HepG2 (cell line): ENCODE measurements at regions not wholly inside any gene's neighbourhood (a gene's known extent, or its start where the extent isn't known, plus 50 kb on each side); places are given as distances from the start of the nearest gene placed in this dataset.

ENCODE experiments used
- CENPT ChIP-seq: sonication (generic); formaldehyde crosslinking; IDR thresholded peaks from 2 replicates; pipeline ENCODE4 v1.8.0; 2022; ENCODE audit warnings: low read depth, mild to moderate bottlenecking, moderate library complexity, missing genetic modification reagents
- CHD4 ChIP-seq: fragments of 200-600 bp; sonication (generic); IDR thresholded peaks from 2 replicates; pipeline ENCODE4 v1.7.0; 2017; ENCODE audit warnings: mild to moderate bottlenecking, low read length, borderline replicate concordance
- ELF1 ChIP-seq: sonication (generic); formaldehyde crosslinking; IDR thresholded peaks from 2 replicates; pipeline ENCODE4 v1.4.0; 2020; ENCODE audit warnings: missing genetic modification reagents
- ETV5 ChIP-seq: IDR thresholded peaks from 2 replicates; pipeline ENCODE4 v1.6.1; 2018; ENCODE audit warnings: missing biosample characterization, missing genetic modification reagents, inconsistent platforms, borderline replicate concordance
- FLYWCH1 ChIP-seq: sonication (generic); formaldehyde crosslinking; IDR thresholded peaks from 2 replicates; pipeline ENCODE4 v1.8.1; 2023; ENCODE audit warnings: mild to moderate bottlenecking, missing genetic modification reagents
- HDAC6 ChIP-seq: fragments of 200-600 bp; sonication (generic); IDR thresholded peaks from 2 replicates; pipeline ENCODE4 v1.7.0; 2017; ENCODE audit warnings: mild to moderate bottlenecking, antibody characterized with exemption, low read length, low read depth
- JUN ChIP-seq: sonication (generic); formaldehyde crosslinking; IDR thresholded peaks from 2 replicates; pipeline ENCODE4 v1.4.0; 2020; ENCODE audit warnings: mild to moderate bottlenecking, missing genetic modification reagents
- MZF1 ChIP-seq: sonication (generic); formaldehyde crosslinking; IDR thresholded peaks from 2 replicates; pipeline ENCODE4 v1.8.1; 2023; ENCODE audit warnings: mild to moderate bottlenecking, missing genetic modification reagents, borderline replicate concordance
- NFE2 ChIP-seq: sonication (generic); formaldehyde crosslinking; IDR thresholded peaks from 2 replicates; pipeline ENCODE4 v1.4.0; 2020; ENCODE audit warnings: missing genetic modification reagents
- RELA ChIP-seq: sonication (generic); formaldehyde crosslinking; IDR thresholded peaks from 2 replicates; pipeline ENCODE4 v1.4.0; 2020; ENCODE audit warnings: missing genetic modification reagents
- REPIN1 ChIP-seq: sonication (generic); formaldehyde crosslinking; IDR thresholded peaks from 2 replicates; pipeline ENCODE4 v1.8.0; 2022; ENCODE audit warnings: missing genetic modification reagents, low read depth, mild to moderate bottlenecking, borderline replicate concordance
- SMAD3 ChIP-seq: sonication (generic); formaldehyde crosslinking; IDR thresholded peaks from 2 replicates; pipeline ENCODE4 v1.4.0; 2020; ENCODE audit warnings: missing genetic modification reagents
- XRCC5 ChIP-seq: fragments of 200-400 bp; formaldehyde crosslinking; optimal IDR thresholded peaks from 2 replicates; pipeline ENCODE3; 2017; ENCODE audit warnings: mild to moderate bottlenecking, low read length
- ZFP1 ChIP-seq: IDR thresholded peaks from 2 replicates; pipeline ENCODE4 v1.6.1; 2016
- ZNF180 ChIP-seq: sonication (generic); formaldehyde crosslinking; IDR thresholded peaks from 2 replicates; pipeline ENCODE4 v1.4.0; 2020; ENCODE audit warnings: low read depth, missing genetic modification reagents, borderline replicate concordance
- ZNF674 ChIP-seq: sonication (generic); formaldehyde crosslinking; IDR thresholded peaks from 2 replicates; pipeline ENCODE4 v1.5.0; 2020; ENCODE audit warnings: low read depth, mild to moderate bottlenecking, missing genetic modification reagents
- ZNF768 ChIP-seq: sonication (generic); formaldehyde crosslinking; IDR thresholded peaks from 2 replicates; pipeline ENCODE4 v1.4.0; 2020; ENCODE audit warnings: missing genetic modification reagents
- ZNF788 ChIP-seq: sonication (generic); formaldehyde crosslinking; IDR thresholded peaks from 2 replicates; pipeline ENCODE4 v1.5.0; 2020; ENCODE audit warnings: mild to moderate bottlenecking, missing genetic modification reagents, borderline replicate concordance
- ZSCAN29 ChIP-seq: sonication (generic); formaldehyde crosslinking; conservative IDR thresholded peaks from 2 replicates; pipeline ENCODE4 v1.4.0; 2020; ENCODE audit warnings: mild to moderate bottlenecking, missing genetic modification reagents
- TF ChIP-seq, protein P1 (sequence below): sonication (generic); formaldehyde crosslinking; IDR thresholded peaks from 2 replicates; pipeline ENCODE4 v1.5.0; 2020; ENCODE audit warnings: mild to moderate bottlenecking, missing genetic modification reagents
- TF ChIP-seq, protein P2 (sequence below): sonication (generic); formaldehyde crosslinking; IDR thresholded peaks from 2 replicates; pipeline ENCODE4 v1.8.1; 2023; ENCODE audit warnings: mild to moderate bottlenecking, missing genetic modification reagents, borderline replicate concordance
- TF ChIP-seq, protein P3 (sequence below): sonication (generic); formaldehyde crosslinking; conservative IDR thresholded peaks from 2 replicates; pipeline ENCODE4 v1.5.0; 2020; ENCODE audit warnings: missing genetic modification reagents
- TF ChIP-seq, protein P4 (sequence below), 2 experiments: sonication (generic) in 1 of 2; formaldehyde crosslinking in 1 of 2; IDR thresholded peaks; 2 replicates each; pipeline versions ENCODE4 v1.5.1 to v1.6.1; 2011 to 2020; ENCODE audit warnings: borderline replicate concordance in 1 of 2, low read depth in 1 of 2, low read length in 1 of 2, mild to moderate bottlenecking in 1 of 2, missing genetic modification reagents in 1 of 2, moderate library complexity in 1 of 2

DNA sequence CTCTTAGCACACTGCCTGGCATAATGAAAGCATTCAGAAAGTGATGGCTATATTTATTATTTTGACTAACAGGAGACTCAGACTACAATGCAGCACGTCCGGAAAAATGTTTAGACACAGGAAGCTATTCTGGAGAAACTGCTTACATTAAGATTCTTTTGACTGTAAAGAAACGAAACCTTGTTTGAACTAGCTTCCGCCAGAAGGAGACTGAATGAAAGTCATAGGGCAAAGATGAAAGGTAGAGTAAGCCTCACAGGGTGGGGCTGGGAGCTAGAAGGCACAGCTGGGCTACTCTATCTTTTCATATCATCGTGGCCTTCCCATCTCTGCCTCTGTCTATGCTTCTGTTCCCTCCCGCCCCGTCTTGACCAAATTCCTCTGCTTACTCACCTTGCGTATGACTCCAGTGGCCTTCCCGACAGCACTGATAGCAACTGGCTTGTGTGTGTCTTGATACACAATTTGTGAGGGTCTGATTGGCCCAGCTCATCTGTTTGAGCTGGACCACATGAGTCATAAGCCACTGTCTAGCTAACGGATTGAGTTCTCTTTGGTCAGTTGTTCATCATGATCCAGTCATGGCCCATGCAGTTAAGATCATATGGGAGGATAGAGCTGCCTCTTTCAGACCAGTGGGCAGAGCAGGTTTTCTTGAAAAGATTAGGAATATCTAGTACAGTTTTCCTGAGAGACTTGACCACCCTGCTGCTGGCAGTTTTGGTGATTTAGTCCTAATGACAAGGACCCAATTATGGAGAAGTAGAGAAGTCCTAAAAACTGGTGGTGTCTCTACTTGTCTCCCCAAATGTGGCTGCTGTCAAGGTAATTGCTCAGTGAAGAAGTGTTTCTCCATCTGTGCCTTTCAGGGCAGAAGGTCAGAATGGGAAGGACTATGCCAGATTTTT is 151.5 kb upstream of the SLC38A2 start (continued):
- no peak for TF ChIP-seq NFE2 (CRISPR knock-in tag)
- TF ChIP-seq, protein P1, sequence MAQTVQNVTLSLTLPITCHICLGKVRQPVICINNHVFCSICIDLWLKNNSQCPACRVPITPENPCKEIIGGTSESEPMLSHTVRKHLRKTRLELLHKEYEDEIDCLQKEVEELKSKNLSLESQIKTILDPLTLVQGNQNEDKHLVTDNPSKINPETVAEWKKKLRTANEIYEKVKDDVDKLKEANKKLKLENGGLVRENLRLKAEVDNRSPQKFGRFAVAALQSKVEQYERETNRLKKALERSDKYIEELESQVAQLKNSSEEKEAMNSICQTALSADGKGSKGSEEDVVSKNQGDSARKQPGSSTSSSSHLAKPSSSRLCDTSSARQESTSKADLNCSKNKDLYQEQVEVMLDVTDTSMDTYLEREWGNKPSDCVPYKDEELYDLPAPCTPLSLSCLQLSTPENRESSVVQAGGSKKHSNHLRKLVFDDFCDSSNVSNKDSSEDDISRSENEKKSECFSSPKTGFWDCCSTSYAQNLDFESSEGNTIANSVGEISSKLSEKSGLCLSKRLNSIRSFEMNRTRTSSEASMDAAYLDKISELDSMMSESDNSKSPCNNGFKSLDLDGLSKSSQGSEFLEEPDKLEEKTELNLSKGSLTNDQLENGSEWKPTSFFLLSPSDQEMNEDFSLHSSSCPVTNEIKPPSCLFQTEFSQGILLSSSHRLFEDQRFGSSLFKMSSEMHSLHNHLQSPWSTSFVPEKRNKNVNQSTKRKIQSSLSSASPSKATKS (CRISPR knock-in tag) = no peak
- no peak for TF ChIP-seq ZNF674
- TF ChIP-seq ZFP1 (CRISPR knock-in tag) = no peak
- TF ChIP-seq FLYWCH1 = no peak
- no peak for TF ChIP-seq SMAD3 (CRISPR knock-in tag)
- TF ChIP-seq ZNF788 (CRISPR knock-in tag) = peak; percentile 35; the same call in 1 of the 2 replicates
- TF ChIP-seq MZF1 (CRISPR knock-in tag) = no peak
- TF ChIP-seq, protein P2, sequence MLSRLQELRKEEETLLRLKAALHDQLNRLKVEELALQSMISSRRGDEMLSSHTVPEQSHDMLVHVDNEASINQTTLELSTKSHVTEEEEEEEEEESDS (CRISPR knock-in tag) = no peak
- peak; percentile 38; the same call in 1 of the 2 replicates for TF ChIP-seq ZSCAN29
- TF ChIP-seq REPIN1 (CRISPR knock-in tag) = no peak
- TF ChIP-seq ZNF768 (CRISPR knock-in tag) = no peak
- no peak for TF ChIP-seq RELA (CRISPR knock-in tag)
- no peak for TF ChIP-seq ZNF180 (CRISPR knock-in tag)
- TF ChIP-seq HDAC6 = no peak
- no peak for TF ChIP-seq CENPT
- peak; percentile 47; the same call in 1 of the 2 replicates for TF ChIP-seq JUN (CRISPR knock-in tag)
- no peak for TF ChIP-seq ELF1 (CRISPR knock-in tag)
- TF ChIP-seq, protein P3, sequence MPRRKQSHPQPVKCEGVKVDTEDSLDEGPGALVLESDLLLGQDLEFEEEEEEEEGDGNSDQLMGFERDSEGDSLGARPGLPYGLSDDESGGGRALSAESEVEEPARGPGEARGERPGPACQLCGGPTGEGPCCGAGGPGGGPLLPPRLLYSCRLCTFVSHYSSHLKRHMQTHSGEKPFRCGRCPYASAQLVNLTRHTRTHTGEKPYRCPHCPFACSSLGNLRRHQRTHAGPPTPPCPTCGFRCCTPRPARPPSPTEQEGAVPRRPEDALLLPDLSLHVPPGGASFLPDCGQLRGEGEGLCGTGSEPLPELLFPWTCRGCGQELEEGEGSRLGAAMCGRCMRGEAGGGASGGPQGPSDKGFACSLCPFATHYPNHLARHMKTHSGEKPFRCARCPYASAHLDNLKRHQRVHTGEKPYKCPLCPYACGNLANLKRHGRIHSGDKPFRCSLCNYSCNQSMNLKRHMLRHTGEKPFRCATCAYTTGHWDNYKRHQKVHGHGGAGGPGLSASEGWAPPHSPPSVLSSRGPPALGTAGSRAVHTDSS (CRISPR knock-in tag) = no peak
- TF ChIP-seq XRCC5 = peak; percentile 64
- TF ChIP-seq, protein P4, sequence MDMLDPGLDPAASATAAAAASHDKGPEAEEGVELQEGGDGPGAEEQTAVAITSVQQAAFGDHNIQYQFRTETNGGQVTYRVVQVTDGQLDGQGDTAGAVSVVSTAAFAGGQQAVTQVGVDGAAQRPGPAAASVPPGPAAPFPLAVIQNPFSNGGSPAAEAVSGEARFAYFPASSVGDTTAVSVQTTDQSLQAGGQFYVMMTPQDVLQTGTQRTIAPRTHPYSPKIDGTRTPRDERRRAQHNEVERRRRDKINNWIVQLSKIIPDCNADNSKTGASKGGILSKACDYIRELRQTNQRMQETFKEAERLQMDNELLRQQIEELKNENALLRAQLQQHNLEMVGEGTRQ (IDR thresholded peaks at IDR 0.05; ENCODE audit: low read depth, low read length) = no peak
- TF ChIP-seq, protein P4 (CRISPR knock-in tag; IDR thresholded peaks at IDR 0.05; ENCODE audit: borderline replicate concordance) = no peak
- peak; percentile 92 for TF ChIP-seq ETV5 (CRISPR knock-in tag)
- no peak for TF ChIP-seq CHD4
